ENCODE measurements at regions not wholly inside any gene's neighbourhood (a gene's known extent, or its start where the extent isn't known, plus 50 kb on each side); places are given as distances from the start of the nearest gene placed in this dataset.

DNA sequence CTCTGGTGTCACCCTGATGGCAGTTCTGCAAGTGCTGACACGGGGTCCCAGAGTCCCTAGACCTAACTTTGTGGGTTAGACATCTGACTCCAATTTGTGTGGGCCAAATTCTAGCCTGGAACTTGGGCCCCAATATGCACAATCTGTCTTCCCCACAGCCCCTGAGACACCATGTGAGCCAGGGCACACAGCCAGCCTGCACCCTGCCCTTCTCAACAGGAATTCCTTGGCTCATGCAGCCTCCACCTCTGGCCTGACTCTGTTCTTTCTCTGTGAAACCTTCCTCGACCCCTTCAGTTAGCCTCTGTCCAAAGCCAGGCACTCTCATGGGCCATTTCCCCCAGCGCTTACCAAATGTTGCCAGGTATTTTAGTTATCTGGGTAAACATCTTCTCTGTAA lies 59.1 kb upstream of the POU2AF1 start:
- no peak for TF ChIP-seq CTCF (IDR thresholded peaks at IDR 0.05)
- no peak for TF ChIP-seq POLR2A (IDR thresholded peaks at IDR 0.05)

Data from breast epithelium (tissue), 3 donors.